AG04450 (cell line): ENCODE measurements at regions not wholly inside any gene's neighbourhood (a gene's known extent, or its start where the extent isn't known, plus 50 kb on each side); places are given as distances from the start of the nearest gene placed in this dataset.

ENCODE experiments used
- CTCF ChIA-PET: fragments of 300-600, 350-600 bp; formaldehyde crosslinking; extraction: SDS; loops from one replicate; lab custom pipeline; 2022; ENCODE audit warnings: antibody characterized with exemption, inconsistent platforms; lab: Charles Lee
- POLR2A ChIA-PET: fragments of 350-600 bp; formaldehyde crosslinking; extraction: SDS; loops from one replicate; lab custom pipeline; 2021; ENCODE audit warnings: antibody characterized with exemption, inconsistent platforms; lab: Yijun Ruan, JAX
- DNase-seq: peaks from one replicate; pipeline ENCODE4 v3.0.0-alpha.2; 2011; ENCODE audit warnings: low read depth, low spot score
- H3K27ac ChIP-seq: one replicate; pipeline ENCODE4 v1.5.1; 2012; ENCODE audit warnings: low read depth, low read length, control low read depth
- H3K27me3 ChIP-seq: one replicate; pipeline ENCODE4 v1.6.0; 2012; ENCODE audit warnings: low read length; ENCODE audit not compliant: control insufficient read depth, insufficient read depth
- H3K4me3 ChIP-seq: 2 replicates; pipeline ENCODE4 v1.5.1; 2011; ENCODE audit warnings: mild to moderate bottlenecking, low read depth, low read length, control low read depth
- H3K9me3 ChIP-seq: 2 replicates; pipeline ENCODE4 v1.5.1; 2012; ENCODE audit warnings: low read length; ENCODE audit not compliant: control insufficient read depth, insufficient read depth
- TF ChIP-seq, protein P1 (sequence below): IDR thresholded peaks from 2 replicates; pipeline ENCODE4 v1.5.1; 2011; ENCODE audit warnings: low read depth, low read length, control low read depth, inconsistent platforms

GRCh38 chr4:89365776-89366175 is 58.2 kb upstream of the GPRIN3 start:
- Histone ChIP-seq H3K27me3 (no peaks in the 10 kb centered on the region), H3K9me3 (no peaks in the 10 kb centered on the region), H3K4me3 (no peak overlapping the region), H3K27ac (no peak overlapping the region)
- DNase-seq: no peak
- ChIA-PET CTCF (no interaction called here), POLR2A (no interaction called here)
- TF ChIP-seq, protein P1, sequence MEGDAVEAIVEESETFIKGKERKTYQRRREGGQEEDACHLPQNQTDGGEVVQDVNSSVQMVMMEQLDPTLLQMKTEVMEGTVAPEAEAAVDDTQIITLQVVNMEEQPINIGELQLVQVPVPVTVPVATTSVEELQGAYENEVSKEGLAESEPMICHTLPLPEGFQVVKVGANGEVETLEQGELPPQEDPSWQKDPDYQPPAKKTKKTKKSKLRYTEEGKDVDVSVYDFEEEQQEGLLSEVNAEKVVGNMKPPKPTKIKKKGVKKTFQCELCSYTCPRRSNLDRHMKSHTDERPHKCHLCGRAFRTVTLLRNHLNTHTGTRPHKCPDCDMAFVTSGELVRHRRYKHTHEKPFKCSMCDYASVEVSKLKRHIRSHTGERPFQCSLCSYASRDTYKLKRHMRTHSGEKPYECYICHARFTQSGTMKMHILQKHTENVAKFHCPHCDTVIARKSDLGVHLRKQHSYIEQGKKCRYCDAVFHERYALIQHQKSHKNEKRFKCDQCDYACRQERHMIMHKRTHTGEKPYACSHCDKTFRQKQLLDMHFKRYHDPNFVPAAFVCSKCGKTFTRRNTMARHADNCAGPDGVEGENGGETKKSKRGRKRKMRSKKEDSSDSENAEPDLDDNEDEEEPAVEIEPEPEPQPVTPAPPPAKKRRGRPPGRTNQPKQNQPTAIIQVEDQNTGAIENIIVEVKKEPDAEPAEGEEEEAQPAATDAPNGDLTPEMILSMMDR: no peak

- no peak for DNase-seq
- ChIA-PET POLR2A (no interaction called here), CTCF (no interaction called here)
- no peak overlapping the region for H3K27ac ChIP-seq
- no peaks in the 10 kb centered on the region for H3K27me3 ChIP-seq
- TF ChIP-seq, protein P1: no peak
- no peak overlapping the region for H3K4me3 ChIP-seq
- H3K9me3 ChIP-seq: no peaks in the 10 kb centered on the region
Measured at GRCh38 chr4:89365375-89365774, 57.8 kb upstream of the GPRIN3 start.

GRCh38 chr4:89364541-89364940 is 56.9 kb upstream of the GPRIN3 start:
- no peak for DNase-seq
- TF ChIP-seq, protein P1: no peak
- no peaks in the 10 kb centered on the region for H3K27me3 ChIP-seq
- CTCF ChIA-PET: no interaction called here
- H3K9me3 ChIP-seq: no peaks in the 10 kb centered on the region
- H3K4me3 ChIP-seq: no peak overlapping the region
- H3K27ac ChIP-seq: no peak overlapping the region
- POLR2A ChIA-PET: no interaction called here

DNA sequence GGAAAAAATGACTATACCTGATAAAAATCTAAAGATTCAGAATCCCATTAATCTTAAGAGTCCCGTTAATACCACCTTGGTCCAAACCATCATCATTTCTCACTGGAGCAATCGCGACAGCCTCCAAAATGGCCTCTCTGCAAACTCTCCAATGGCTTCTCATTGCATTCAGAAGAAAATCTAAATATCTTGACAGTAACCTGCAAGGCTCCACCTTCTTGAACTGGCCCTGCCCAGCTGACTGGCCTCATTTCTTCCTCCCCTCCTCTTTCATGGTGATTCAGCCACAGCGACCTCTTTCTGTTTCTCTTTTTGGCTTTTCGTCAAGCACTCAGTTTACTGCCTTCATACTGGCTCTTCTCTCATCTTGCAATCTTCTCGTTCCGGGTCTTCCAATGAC is 56.2 kb upstream of the GPRIN3 start:
- H3K4me3 ChIP-seq: no peak overlapping the region
- no peak for DNase-seq
- TF ChIP-seq, protein P1: no peak
- ChIA-PET POLR2A (no interaction called here), CTCF (no interaction called here)
- H3K27me3 ChIP-seq: no peaks in the 10 kb centered on the region
- no peaks in the 10 kb centered on the region for H3K9me3 ChIP-seq
- no peak overlapping the region for H3K27ac ChIP-seq

DNA sequence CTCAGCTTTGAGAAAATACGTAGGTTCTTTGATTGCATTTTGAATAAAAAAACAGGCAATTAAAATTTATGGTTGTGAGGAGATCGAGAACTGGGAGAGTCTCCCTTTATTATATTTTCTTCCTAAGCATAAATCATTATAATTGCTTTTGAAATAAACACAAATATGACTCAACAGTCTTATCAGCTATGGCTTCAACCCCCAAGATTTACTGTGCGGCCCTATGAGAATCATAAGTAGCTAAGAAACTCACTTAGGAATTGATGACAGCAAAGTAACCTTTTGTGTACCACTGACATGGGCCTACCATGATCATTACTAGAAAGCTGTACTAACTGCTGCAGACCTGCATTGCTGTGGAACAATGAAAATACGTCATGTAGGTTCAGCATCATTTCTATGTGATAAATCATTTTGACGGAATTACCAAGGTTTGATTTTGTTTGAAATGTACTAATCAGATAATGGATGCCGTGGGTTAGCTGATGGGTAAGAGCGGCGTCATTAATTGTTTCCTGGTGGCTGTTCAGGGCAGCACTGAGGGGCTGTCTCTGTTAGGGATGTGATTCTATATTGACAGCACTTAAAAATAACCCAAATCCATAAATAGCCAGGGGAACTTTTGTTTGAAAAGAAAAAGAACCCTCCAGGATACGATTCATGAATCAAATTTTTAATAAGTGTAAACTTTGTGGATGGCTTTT is 51.5 kb upstream of the GPRIN3 start:
- POLR2A ChIA-PET: no interaction called here
- TF ChIP-seq, protein P1: no peak
- no peak for DNase-seq
- Histone ChIP-seq H3K4me3 (no peak overlapping the region), H3K27me3 (no peaks in the 10 kb centered on the region), H3K27ac (no peak overlapping the region), H3K9me3 (no peaks in the 10 kb centered on the region)
- CTCF ChIA-PET: no interaction called here
